ENCODE measurements at regions not wholly inside any gene's neighbourhood (a gene's known extent, or its start where the extent isn't known, plus 50 kb on each side); places are given as distances from the start of the nearest gene placed in this dataset.
"Not testable (repeated sequence)": the region's sequence is repeated elsewhere in the genome, so short reads cannot be mapped to it uniquely, and the experiment has no call there.

GRCh38 chr3:127084401-127084990, 101.6 kb downstream of the PLXNA1 start:
- Histone ChIP-seq H3K27ac (ENCODE audit: low read depth, low read length) (no peak overlapping the region), H3K9me2 (replicated peaks; ENCODE audit: insufficient read depth, low read length) (no peaks in the 10 kb centered on the region), H3K9ac (ENCODE audit: low read length) (no peak overlapping the region), H3K9me3 (ENCODE audit: insufficient read depth, low read length) (no peaks in the 10 kb centered on the region), H3K4me3 (ENCODE audit: insufficient read depth, low read length, poor library complexity, severe bottlenecking) (no peak overlapping the region), H3K4me2 (ENCODE audit: low read depth, low read length, poor library complexity, severe bottlenecking) (no peak overlapping the region), H3K79me2 (ENCODE audit: insufficient read depth, low read length) (no peaks in the 10 kb centered on the region), H3F3A (ENCODE audit: insufficient read depth) (no peaks in the 10 kb centered on the region), H4K20me1 (ENCODE audit: low read depth, low read length) (no peaks in the 10 kb centered on the region), H2AFZ (ENCODE audit: low read depth, low read length, severe bottlenecking) (no peak overlapping the region), H3K36me3 (ENCODE audit: low read length) (no peaks in the 10 kb centered on the region), H3K27me3 (ENCODE audit: low read length) (no peaks in the 10 kb centered on the region)
- TF ChIP-seq, protein P1, sequence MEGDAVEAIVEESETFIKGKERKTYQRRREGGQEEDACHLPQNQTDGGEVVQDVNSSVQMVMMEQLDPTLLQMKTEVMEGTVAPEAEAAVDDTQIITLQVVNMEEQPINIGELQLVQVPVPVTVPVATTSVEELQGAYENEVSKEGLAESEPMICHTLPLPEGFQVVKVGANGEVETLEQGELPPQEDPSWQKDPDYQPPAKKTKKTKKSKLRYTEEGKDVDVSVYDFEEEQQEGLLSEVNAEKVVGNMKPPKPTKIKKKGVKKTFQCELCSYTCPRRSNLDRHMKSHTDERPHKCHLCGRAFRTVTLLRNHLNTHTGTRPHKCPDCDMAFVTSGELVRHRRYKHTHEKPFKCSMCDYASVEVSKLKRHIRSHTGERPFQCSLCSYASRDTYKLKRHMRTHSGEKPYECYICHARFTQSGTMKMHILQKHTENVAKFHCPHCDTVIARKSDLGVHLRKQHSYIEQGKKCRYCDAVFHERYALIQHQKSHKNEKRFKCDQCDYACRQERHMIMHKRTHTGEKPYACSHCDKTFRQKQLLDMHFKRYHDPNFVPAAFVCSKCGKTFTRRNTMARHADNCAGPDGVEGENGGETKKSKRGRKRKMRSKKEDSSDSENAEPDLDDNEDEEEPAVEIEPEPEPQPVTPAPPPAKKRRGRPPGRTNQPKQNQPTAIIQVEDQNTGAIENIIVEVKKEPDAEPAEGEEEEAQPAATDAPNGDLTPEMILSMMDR (IDR thresholded peaks at IDR 0.05; ENCODE audit: insufficient read depth, low read length, poor library complexity, severe bottlenecking) = no peak
- TF ChIP-seq EZH2phosphoT487 (conservative IDR thresholded peaks at IDR 0.05; ENCODE audit: low read length) = no peak

DNA sequence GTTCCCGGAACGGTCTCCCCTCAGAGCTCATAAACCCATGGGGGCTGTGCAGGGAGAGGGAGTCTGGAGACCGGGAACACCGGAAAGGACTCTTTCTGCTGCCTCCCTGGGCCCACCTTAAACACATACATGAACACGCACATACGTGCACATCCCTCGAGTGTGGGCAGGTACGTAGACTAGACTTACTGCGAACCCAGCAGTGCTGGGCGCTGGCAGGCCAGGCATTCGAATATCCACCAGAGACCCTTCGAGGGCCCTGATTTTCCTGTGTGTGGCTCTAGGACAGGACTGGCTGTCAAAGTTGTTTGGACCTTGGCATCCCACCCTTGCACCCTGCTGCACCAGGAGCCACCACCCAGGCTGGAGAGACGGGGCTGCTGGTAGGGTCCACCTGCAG, 102.7 kb downstream of the PLXNA1 start:
- no peak overlapping the region for H3K4me2 ChIP-seq (ENCODE audit: low read depth, low read length, poor library complexity, severe bottlenecking)
- H3K9me3 ChIP-seq (ENCODE audit: insufficient read depth, low read length) = no peaks in the 10 kb centered on the region
- no peak overlapping the region for H3K9ac ChIP-seq (ENCODE audit: low read length)
- H3K4me3 ChIP-seq (ENCODE audit: insufficient read depth, low read length, poor library complexity, severe bottlenecking) = no peak overlapping the region
- H4K20me1 ChIP-seq (ENCODE audit: low read depth, low read length) = no peaks in the 10 kb centered on the region
- TF ChIP-seq, protein P1 (IDR thresholded peaks at IDR 0.05; ENCODE audit: insufficient read depth, low read length, poor library complexity, severe bottlenecking) = no peak
- TF ChIP-seq EZH2phosphoT487 (conservative IDR thresholded peaks at IDR 0.05; ENCODE audit: low read length) = no peak
- no peaks in the 10 kb centered on the region for H3K36me3 ChIP-seq (ENCODE audit: low read length)
- no peaks in the 10 kb centered on the region for H3K27me3 ChIP-seq (ENCODE audit: low read length)
- no peak overlapping the region for H3K27ac ChIP-seq (ENCODE audit: low read depth, low read length)
- no peaks in the 10 kb centered on the region for H3F3A ChIP-seq (ENCODE audit: insufficient read depth)
- H2AFZ ChIP-seq (ENCODE audit: low read depth, low read length, severe bottlenecking) = no peak overlapping the region
- H3K9me2 ChIP-seq (replicated peaks; ENCODE audit: insufficient read depth, low read length) = no peaks in the 10 kb centered on the region
- H3K79me2 ChIP-seq (ENCODE audit: insufficient read depth, low read length) = no peaks in the 10 kb centered on the region

GRCh38 chr3:127086591-127086990, 103.7 kb downstream of the PLXNA1 start:
- not testable (repeated sequence) for H3K9me2 ChIP-seq (replicated peaks; ENCODE audit: insufficient read depth, low read length); H2AFZ ChIP-seq (ENCODE audit: low read depth, low read length, severe bottlenecking); H3K9me3 ChIP-seq (ENCODE audit: insufficient read depth, low read length); H3F3A ChIP-seq (ENCODE audit: insufficient read depth); H3K4me3 ChIP-seq (ENCODE audit: insufficient read depth, low read length, poor library complexity, severe bottlenecking); H3K36me3 ChIP-seq (ENCODE audit: low read length); H3K79me2 ChIP-seq (ENCODE audit: insufficient read depth, low read length); H3K27ac ChIP-seq (ENCODE audit: low read depth, low read length); H3K9ac ChIP-seq (ENCODE audit: low read length); H3K4me2 ChIP-seq (ENCODE audit: low read depth, low read length, poor library complexity, severe bottlenecking); H4K20me1 ChIP-seq (ENCODE audit: low read depth, low read length); H3K27me3 ChIP-seq (ENCODE audit: low read length)

DNA sequence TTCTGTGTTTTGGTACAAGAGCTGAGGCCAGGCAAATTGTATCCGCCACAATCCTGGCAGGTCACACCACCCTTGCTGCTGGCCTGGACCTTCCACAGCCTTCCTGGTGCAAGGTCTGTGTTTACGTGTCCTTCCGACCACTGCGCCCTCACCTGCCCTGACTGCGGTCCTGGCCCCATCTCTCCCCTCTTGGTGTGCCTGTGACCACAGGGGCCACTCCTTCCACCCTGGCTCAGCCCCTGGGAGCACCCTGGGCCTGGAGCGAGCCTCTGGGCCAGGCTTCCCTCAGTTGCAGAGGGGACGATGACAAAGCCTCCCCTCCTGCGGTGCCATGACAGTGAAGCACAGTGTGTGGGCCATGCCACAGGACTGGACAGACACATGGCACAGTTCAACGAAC, 104.5 kb downstream of the PLXNA1 start:
- Histone ChIP-seq H4K20me1 (ENCODE audit: low read depth, low read length) (no peaks in the 10 kb centered on the region), H2AFZ (ENCODE audit: low read depth, low read length, severe bottlenecking) (no peak overlapping the region), H3K27me3 (ENCODE audit: low read length) (no peaks in the 10 kb centered on the region), H3K79me2 (ENCODE audit: insufficient read depth, low read length) (no peaks in the 10 kb centered on the region), H3K9ac (ENCODE audit: low read length) (no peak overlapping the region), H3F3A (ENCODE audit: insufficient read depth) (no peaks in the 10 kb centered on the region), H3K9me2 (replicated peaks; ENCODE audit: insufficient read depth, low read length) (no peaks in the 10 kb centered on the region), H3K4me3 (ENCODE audit: insufficient read depth, low read length, poor library complexity, severe bottlenecking) (no peak overlapping the region), H3K4me2 (ENCODE audit: low read depth, low read length, poor library complexity, severe bottlenecking) (no peak overlapping the region), H3K9me3 (ENCODE audit: insufficient read depth, low read length) (no peaks in the 10 kb centered on the region), H3K27ac (ENCODE audit: low read depth, low read length) (no peak overlapping the region), H3K36me3 (ENCODE audit: low read length) (no peaks in the 10 kb centered on the region)
- no peak for TF ChIP-seq EZH2phosphoT487 (conservative IDR thresholded peaks at IDR 0.05; ENCODE audit: low read length)
- TF ChIP-seq, protein P1 (IDR thresholded peaks at IDR 0.05; ENCODE audit: insufficient read depth, low read length, poor library complexity, severe bottlenecking) = no peak

Data from SU-DHL-6 (cell line).